Astrocyte (in vitro differentiated cells and primary cell): ENCODE measurements at regions not wholly inside any gene's neighbourhood (a gene's known extent, or its start where the extent isn't known, plus 50 kb on each side); places are given as distances from the start of the nearest gene placed in this dataset.

ENCODE experiments used
- DNase-seq: peaks from one replicate; pipeline ENCODE4 v3.0.0-alpha.2; 2010; ENCODE audit warnings: low read depth
- FAIRE-seq: peaks from 2 replicates; lab custom pipeline; 2011; peaks lifted over from hg19 to GRCh38; lab: Jason Lieb, UNC
- H2AFZ ChIP-seq: 2 replicates; pipeline ENCODE4 v1.6.0; 2012; ENCODE audit warnings: low read depth, low read length, inconsistent platforms
- H3K27ac ChIP-seq: 2 replicates; pipeline ENCODE4 v1.5.1; 2011; ENCODE audit warnings: low read depth, low read length, inconsistent platforms
- H3K27me3 ChIP-seq: 2 replicates; pipeline ENCODE4 v1.6.0; 2011; ENCODE audit warnings: low read length, inconsistent platforms; ENCODE audit not compliant: insufficient read depth
- H3K36me3 ChIP-seq: 2 replicates; pipeline ENCODE4 v1.5.1; 2011; ENCODE audit warnings: low read length, inconsistent platforms; ENCODE audit not compliant: insufficient read depth
- H3K4me1 ChIP-seq: 2 replicates; pipeline ENCODE4 v1.5.1; 2011; ENCODE audit warnings: low read length, inconsistent platforms; ENCODE audit not compliant: insufficient read depth
- H3K4me2 ChIP-seq: 2 replicates; pipeline ENCODE4 v1.6.0; 2012; ENCODE audit warnings: low read length, inconsistent platforms
- H3K4me3 ChIP-seq: 2 replicates; pipeline ENCODE4 v1.5.1; 2011; ENCODE audit warnings: low read depth, mild to moderate bottlenecking, low read length, inconsistent platforms; ENCODE audit not compliant: insufficient read depth
- H3K79me2 ChIP-seq: 2 replicates; pipeline ENCODE4 v1.6.0; 2012; ENCODE audit warnings: mild to moderate bottlenecking, low read length, inconsistent platforms; ENCODE audit not compliant: insufficient read depth
- H3K9ac ChIP-seq: 2 replicates; pipeline ENCODE4 v1.6.0; 2012; ENCODE audit warnings: mild to moderate bottlenecking, low read length, inconsistent platforms
- H3K9me3 ChIP-seq: 2 replicates; pipeline ENCODE4 v1.5.1; 2012; ENCODE audit warnings: low read depth, mild to moderate bottlenecking, low read length, inconsistent platforms; ENCODE audit not compliant: insufficient read depth
- H4K20me1 ChIP-seq: 2 replicates; pipeline ENCODE4 v1.6.0; 2012; ENCODE audit warnings: low read length, inconsistent platforms; ENCODE audit not compliant: insufficient read depth
- H3K27ac Mint-ChIP-seq: one replicate; pipeline ENCODE4 v1.8.0; 2021; ENCODE audit warnings: mild to moderate bottlenecking, mixed read lengths; ENCODE audit not compliant: unreplicated experiment
- H3K27me3 Mint-ChIP-seq: one replicate; pipeline ENCODE4 v1.8.0; 2021; ENCODE audit warnings: low read depth, mixed read lengths; ENCODE audit not compliant: unreplicated experiment
- H3K36me3 Mint-ChIP-seq: one replicate; pipeline ENCODE4 v1.8.0; 2021; ENCODE audit warnings: low read depth, mixed read lengths; ENCODE audit not compliant: unreplicated experiment
- H3K4me1 Mint-ChIP-seq: one replicate; pipeline ENCODE4 v1.8.0; 2021; ENCODE audit warnings: low read depth, mixed read lengths; ENCODE audit not compliant: unreplicated experiment
- H3K4me3 Mint-ChIP-seq: one replicate; pipeline ENCODE4 v1.8.0; 2021; ENCODE audit warnings: mild to moderate bottlenecking, moderate library complexity, mixed read lengths; ENCODE audit not compliant: unreplicated experiment
- H3K9me3 Mint-ChIP-seq: one replicate; pipeline ENCODE4 v1.8.0; 2021; ENCODE audit warnings: mild to moderate bottlenecking, mixed read lengths; ENCODE audit not compliant: unreplicated experiment
- EZH2 ChIP-seq: IDR thresholded peaks from 2 replicates; pipeline ENCODE4 v1.6.1; 2012; ENCODE audit warnings: mild to moderate bottlenecking, low read length, inconsistent platforms; ENCODE audit not compliant: insufficient read depth
- TF ChIP-seq, protein P1 (sequence below): IDR thresholded peaks from 2 replicates; pipeline ENCODE4 v1.5.1; 2011; ENCODE audit warnings: low read depth, mild to moderate bottlenecking, inconsistent platforms, low read length, moderate library complexity; ENCODE audit not compliant: insufficient read depth

DNA sequence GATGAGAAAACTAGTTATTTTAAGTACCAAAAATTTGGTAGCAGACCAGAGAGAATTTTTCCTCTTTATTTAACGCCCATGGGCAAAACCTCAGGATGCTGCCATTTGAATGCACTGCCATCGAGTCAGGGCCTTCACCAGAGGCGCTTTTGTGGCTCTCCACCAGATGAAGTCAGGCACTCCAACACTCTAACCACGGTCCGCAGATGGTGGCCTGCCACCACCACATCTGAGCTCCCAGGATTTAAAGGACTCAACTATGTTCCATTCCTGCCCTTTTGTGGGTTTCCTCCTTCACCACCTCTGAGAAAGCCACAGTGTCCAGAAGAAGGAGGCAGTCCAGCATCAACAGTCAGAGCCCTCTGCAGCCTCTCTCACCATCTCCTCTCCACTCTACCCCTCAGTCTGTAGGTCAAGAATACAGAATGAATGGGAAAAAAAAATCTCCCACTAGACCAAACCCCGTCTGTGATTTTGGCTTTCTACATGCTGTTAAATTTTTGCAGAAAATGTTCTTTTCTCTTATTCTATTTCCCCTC lies 647.4 kb downstream of the USP25 start:
- Histone ChIP-seq H3K27ac (no peak overlapping the region), H3K27me3 (no peaks in the 10 kb centered on the region), H3K4me3 (no peak overlapping the region), H4K20me1 (no peaks in the 10 kb centered on the region), H2AFZ (no peak overlapping the region), H3K36me3 (no peaks in the 10 kb centered on the region), H3K9ac (no peak overlapping the region), H3K4me2 (no peak overlapping the region), H3K9me3 (no peaks in the 10 kb centered on the region), H3K79me2 (no peaks in the 10 kb centered on the region), H3K4me1 (no peaks in the 10 kb centered on the region)
- no peak for FAIRE-seq
- Mint-ChIP-seq H3K27ac (no peak overlapping the region), H3K9me3 (no peaks in the 10 kb centered on the region), H3K36me3 (no peaks in the 10 kb centered on the region), H3K4me1 (peaks cover 10% of the 10 kb centered on the region), H3K4me3 (no peak overlapping the region), H3K27me3 (peaks cover 5% of the 10 kb centered on the region)
- TF ChIP-seq, protein P1, sequence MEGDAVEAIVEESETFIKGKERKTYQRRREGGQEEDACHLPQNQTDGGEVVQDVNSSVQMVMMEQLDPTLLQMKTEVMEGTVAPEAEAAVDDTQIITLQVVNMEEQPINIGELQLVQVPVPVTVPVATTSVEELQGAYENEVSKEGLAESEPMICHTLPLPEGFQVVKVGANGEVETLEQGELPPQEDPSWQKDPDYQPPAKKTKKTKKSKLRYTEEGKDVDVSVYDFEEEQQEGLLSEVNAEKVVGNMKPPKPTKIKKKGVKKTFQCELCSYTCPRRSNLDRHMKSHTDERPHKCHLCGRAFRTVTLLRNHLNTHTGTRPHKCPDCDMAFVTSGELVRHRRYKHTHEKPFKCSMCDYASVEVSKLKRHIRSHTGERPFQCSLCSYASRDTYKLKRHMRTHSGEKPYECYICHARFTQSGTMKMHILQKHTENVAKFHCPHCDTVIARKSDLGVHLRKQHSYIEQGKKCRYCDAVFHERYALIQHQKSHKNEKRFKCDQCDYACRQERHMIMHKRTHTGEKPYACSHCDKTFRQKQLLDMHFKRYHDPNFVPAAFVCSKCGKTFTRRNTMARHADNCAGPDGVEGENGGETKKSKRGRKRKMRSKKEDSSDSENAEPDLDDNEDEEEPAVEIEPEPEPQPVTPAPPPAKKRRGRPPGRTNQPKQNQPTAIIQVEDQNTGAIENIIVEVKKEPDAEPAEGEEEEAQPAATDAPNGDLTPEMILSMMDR = no peak
- TF ChIP-seq EZH2 = no peak
- DNase-seq = peak; percentile 58

DNA sequence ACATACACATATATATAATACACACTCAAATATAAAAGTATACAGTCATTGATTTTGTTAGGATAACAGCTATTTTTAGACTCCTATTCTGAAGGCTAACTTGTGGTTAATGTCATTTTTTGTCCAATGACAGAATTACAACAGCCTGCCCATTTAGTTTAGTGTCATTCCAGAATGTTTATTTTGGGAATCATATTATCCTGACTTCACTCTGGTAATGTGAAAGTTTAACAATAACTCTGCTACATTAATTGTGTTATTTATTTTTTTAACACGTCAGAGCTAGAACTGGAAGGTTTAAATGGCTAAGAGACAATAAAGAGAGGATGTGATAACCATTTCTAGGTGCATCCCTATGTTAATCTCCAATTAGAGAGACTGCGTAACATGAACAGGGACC lies 648.1 kb downstream of the USP25 start:
- Histone ChIP-seq H3K27me3 (no peaks in the 10 kb centered on the region), H3K4me3 (no peak overlapping the region), H3K27ac (no peak overlapping the region), H3K9ac (no peak overlapping the region), H3K9me3 (no peaks in the 10 kb centered on the region), H3K4me1 (no peaks in the 10 kb centered on the region), H4K20me1 (no peaks in the 10 kb centered on the region), H3K4me2 (no peak overlapping the region), H2AFZ (no peak overlapping the region), H3K36me3 (no peaks in the 10 kb centered on the region), H3K79me2 (no peaks in the 10 kb centered on the region)
- Mint-ChIP-seq H3K27me3 (peaks cover 4% of the 10 kb centered on the region), H3K4me3 (no peak overlapping the region), H3K9me3 (no peaks in the 10 kb centered on the region), H3K4me1 (peaks cover 10% of the 10 kb centered on the region), H3K27ac (no peak overlapping the region), H3K36me3 (no peaks in the 10 kb centered on the region)
- TF ChIP-seq EZH2 = no peak
- TF ChIP-seq, protein P1 = no peak
- DNase-seq (peak; percentile 22), FAIRE-seq (no peak)

DNA sequence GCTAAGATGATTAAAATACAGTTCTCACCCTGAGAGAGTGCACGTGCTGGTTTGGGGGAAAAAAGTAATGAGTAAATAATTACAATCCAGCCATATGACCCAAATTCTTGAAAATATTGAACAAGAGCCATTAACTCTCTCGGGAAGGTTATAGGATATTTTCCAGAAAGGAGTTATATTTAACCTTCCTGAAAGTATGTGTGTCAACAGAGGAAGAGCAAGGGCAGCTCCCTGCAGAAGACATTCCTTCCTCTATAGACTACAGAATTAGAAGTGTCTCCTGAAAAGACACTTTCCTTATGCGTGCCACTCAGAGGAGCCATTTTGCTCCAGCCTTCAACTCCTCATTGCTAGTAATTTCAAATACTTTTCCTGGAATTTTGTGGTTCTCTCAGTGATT lies 648.7 kb downstream of the USP25 start:
- TF ChIP-seq, protein P1 = no peak
- no peak for TF ChIP-seq EZH2
- Histone ChIP-seq H2AFZ (no peak overlapping the region), H4K20me1 (no peaks in the 10 kb centered on the region), H3K79me2 (no peaks in the 10 kb centered on the region), H3K9ac (no peak overlapping the region), H3K27me3 (no peaks in the 10 kb centered on the region), H3K4me2 (no peak overlapping the region), H3K27ac (no peak overlapping the region), H3K4me3 (no peak overlapping the region), H3K9me3 (no peaks in the 10 kb centered on the region), H3K36me3 (no peaks in the 10 kb centered on the region), H3K4me1 (no peaks in the 10 kb centered on the region)
- Mint-ChIP-seq H3K27ac (no peak overlapping the region), H3K4me3 (no peak overlapping the region), H3K27me3 (peaks cover 3% of the 10 kb centered on the region), H3K9me3 (no peaks in the 10 kb centered on the region), H3K36me3 (no peaks in the 10 kb centered on the region), H3K4me1 (peaks cover 10% of the 10 kb centered on the region)
- no peak for FAIRE-seq
- no peak for DNase-seq
